ENCODE measurements at regions not wholly inside any gene's neighbourhood (a gene's known extent, or its start where the extent isn't known, plus 50 kb on each side); places are given as distances from the start of the nearest gene placed in this dataset.

DNA sequence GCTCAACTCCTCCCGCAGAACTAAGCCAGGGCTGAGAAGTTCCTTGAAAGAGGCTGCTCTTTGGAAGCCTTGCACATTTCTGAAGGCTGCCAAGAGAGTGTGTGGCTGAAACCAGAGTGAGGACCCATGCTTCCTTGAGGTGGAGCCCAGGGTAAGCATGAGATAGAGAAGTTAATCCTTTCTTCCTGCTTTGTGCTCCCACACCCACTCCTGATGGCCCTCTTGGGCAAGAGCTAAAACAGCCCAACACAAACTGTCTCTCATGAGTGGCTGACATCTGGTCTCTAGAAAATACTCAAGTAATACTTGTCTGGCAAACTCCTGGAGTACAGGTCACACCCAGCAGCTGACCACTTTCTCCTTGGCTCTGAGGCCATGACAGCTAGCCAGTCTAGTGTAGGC is 523.7 kb downstream of the INSC start:
- TF ChIP-seq POLR2AphosphoS5 (IDR thresholded peaks at IDR 0.05; ENCODE audit: low read depth, low read length) (no peak), SIN3A (IDR thresholded peaks at IDR 0.05; ENCODE audit: borderline replicate concordance, insufficient read depth, low read length) (no peak), FOXP2 (optimal IDR thresholded peaks at IDR 0.05; ENCODE audit: borderline replicate concordance, extremely low read depth, extremely low read length, insufficient read depth) (no peak), TAF1 (IDR thresholded peaks at IDR 0.05; ENCODE audit: borderline replicate concordance, insufficient read depth, low read length) (no peak)
- TF ChIP-seq, protein P1, sequence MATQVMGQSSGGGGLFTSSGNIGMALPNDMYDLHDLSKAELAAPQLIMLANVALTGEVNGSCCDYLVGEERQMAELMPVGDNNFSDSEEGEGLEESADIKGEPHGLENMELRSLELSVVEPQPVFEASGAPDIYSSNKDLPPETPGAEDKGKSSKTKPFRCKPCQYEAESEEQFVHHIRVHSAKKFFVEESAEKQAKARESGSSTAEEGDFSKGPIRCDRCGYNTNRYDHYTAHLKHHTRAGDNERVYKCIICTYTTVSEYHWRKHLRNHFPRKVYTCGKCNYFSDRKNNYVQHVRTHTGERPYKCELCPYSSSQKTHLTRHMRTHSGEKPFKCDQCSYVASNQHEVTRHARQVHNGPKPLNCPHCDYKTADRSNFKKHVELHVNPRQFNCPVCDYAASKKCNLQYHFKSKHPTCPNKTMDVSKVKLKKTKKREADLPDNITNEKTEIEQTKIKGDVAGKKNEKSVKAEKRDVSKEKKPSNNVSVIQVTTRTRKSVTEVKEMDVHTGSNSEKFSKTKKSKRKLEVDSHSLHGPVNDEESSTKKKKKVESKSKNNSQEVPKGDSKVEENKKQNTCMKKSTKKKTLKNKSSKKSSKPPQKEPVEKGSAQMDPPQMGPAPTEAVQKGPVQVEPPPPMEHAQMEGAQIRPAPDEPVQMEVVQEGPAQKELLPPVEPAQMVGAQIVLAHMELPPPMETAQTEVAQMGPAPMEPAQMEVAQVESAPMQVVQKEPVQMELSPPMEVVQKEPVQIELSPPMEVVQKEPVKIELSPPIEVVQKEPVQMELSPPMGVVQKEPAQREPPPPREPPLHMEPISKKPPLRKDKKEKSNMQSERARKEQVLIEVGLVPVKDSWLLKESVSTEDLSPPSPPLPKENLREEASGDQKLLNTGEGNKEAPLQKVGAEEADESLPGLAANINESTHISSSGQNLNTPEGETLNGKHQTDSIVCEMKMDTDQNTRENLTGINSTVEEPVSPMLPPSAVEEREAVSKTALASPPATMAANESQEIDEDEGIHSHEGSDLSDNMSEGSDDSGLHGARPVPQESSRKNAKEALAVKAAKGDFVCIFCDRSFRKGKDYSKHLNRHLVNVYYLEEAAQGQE (IDR thresholded peaks at IDR 0.05; ENCODE audit: insufficient read depth in 1 of 2, low read depth in 2 of 2, low read length in 2 of 2), result no peak

DNA sequence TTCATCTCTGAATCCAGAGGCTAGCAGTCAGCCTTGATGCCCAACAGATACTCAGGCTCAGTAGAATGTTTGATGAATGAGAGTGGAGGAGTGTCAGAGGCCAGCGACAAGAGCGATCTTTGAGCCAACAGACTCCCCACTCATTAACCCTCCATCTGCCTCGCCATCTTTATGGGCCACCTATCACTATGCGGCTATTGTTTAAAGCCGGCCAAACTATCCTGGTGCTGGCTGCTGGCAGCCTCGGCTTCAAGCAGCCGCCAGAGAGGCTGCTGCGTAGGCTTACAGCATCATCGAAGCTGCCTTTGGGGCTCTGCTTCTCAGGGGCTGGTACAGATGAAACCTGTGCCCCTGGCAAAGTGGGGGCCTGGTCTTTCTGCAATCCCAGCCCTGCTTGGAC is 525.6 kb downstream of the INSC start:
- TF ChIP-seq TAF1 (IDR thresholded peaks at IDR 0.05; ENCODE audit: borderline replicate concordance, insufficient read depth, low read length), result no peak
- TF ChIP-seq, protein P1 (IDR thresholded peaks at IDR 0.05; ENCODE audit: insufficient read depth in 1 of 2, low read depth in 2 of 2, low read length in 2 of 2), result no peak
- no peak for TF ChIP-seq FOXP2 (optimal IDR thresholded peaks at IDR 0.05; ENCODE audit: borderline replicate concordance, extremely low read depth, extremely low read length, insufficient read depth)
- TF ChIP-seq SIN3A (IDR thresholded peaks at IDR 0.05; ENCODE audit: borderline replicate concordance, insufficient read depth, low read length), result no peak
- no peak for TF ChIP-seq POLR2AphosphoS5 (IDR thresholded peaks at IDR 0.05; ENCODE audit: low read depth, low read length)

DNA sequence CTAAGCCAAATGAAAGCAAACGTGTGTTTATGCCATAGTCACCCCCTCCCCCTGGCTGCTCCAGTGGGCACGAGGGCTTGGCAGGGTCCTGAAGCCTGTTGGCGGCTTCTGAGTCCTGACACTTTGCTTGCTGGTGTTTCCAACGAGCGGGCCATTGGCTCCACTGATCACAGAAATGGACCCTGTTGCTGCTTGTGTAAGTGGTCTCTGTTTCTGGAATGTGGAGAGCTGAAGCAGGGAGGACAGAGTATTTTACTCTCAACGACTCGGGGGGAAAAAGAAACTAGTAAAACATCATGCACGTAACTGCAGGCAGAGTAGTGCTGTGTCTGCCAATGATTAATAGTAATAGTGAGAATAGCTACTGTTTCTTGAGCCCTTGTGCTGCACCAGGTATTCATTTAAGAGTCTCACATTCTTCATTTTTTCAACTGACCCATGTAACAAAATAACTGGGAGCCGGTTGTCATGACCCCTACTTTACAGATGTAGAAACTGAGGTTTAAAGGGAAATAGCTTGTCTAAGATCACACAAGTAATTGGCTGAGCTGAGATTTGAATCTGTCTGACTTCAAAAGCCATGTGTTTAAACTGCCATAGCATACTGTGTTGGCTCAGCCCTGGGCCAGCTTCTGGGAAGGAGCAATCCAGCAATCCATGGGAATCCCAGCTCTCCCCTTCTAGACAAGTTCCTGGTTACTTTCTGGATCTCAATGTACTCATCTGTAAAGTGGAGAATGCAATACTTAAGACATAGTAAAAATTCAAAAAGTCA is 526.7 kb downstream of the INSC start:
- TF ChIP-seq SIN3A (IDR thresholded peaks at IDR 0.05; ENCODE audit: borderline replicate concordance, insufficient read depth, low read length), result no peak
- TF ChIP-seq TAF1 (IDR thresholded peaks at IDR 0.05; ENCODE audit: borderline replicate concordance, insufficient read depth, low read length), result no peak
- TF ChIP-seq, protein P1 (IDR thresholded peaks at IDR 0.05; ENCODE audit: insufficient read depth in 1 of 2, low read depth in 2 of 2, low read length in 2 of 2), result no peak
- TF ChIP-seq FOXP2 (optimal IDR thresholded peaks at IDR 0.05; ENCODE audit: borderline replicate concordance, extremely low read depth, extremely low read length, insufficient read depth), result no peak

DNA sequence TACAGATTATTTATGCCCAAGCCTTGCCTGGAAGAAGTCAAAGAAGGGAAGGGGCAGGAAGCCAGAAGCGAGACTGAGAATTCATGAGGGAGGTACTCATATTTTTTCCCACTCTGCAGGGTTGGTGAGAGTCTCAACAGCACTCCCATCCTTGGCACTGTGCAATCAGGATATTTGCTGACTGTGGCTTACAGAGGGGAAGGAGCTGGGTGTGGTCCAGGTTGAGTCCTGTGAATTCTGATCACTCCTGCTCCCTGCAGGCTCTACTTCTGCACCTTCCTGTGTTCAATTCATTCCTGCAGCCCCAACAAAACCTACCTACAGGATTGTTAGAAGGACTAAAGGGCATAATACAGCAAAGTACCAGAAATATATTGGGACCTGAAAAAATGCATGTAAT is 530.5 kb downstream of the INSC start:
- no peak for TF ChIP-seq POLR2AphosphoS5 (IDR thresholded peaks at IDR 0.05; ENCODE audit: low read depth, low read length)

DNA sequence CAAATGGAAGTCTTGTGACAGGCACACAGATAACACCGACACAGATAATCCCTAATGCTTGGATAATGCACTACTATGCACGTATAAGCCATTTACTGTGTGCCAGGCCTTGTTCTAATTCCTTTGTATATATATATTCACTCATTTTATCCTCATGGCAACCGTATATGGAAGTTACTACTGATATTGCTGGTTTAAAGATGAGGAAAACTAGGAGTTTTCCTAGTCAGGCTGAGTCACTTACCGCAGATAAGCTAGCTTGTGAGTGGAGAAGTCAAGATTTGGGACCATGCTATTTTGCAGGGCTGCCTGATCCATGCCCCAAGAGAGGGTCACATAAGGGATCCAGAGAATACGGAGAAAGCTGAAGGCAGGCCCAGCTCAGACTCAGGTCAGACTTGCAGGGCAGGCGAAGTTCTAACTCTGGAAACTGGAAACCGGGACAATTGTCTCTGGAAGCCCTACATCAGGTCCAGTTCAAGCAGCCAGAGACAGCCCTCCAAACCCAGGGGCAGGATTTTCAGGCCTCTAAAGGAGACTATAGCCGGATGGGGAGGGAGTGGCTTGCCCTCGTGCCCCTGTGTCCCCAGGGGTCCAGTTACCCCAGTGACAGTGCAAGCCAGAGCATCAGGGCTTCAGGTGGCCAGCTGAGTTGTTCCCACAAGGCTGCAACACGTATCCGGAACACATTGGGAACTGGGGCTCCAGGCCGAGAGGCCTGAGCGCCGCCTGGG is 534.8 kb downstream of the INSC start:
- TF ChIP-seq, protein P1 (IDR thresholded peaks at IDR 0.05; ENCODE audit: insufficient read depth in 1 of 2, low read depth in 2 of 2, low read length in 2 of 2), result no peak
- TF ChIP-seq SIN3A (IDR thresholded peaks at IDR 0.05; ENCODE audit: borderline replicate concordance, insufficient read depth, low read length) (no peak), POLR2AphosphoS5 (IDR thresholded peaks at IDR 0.05; ENCODE audit: low read depth, low read length) (no peak), TAF1 (IDR thresholded peaks at IDR 0.05; ENCODE audit: borderline replicate concordance, insufficient read depth, low read length) (no peak), FOXP2 (optimal IDR thresholded peaks at IDR 0.05; ENCODE audit: borderline replicate concordance, extremely low read depth, extremely low read length, insufficient read depth) (no peak)
